Spleen (tissue), 11 donors: ENCODE measurements at regions not wholly inside any gene's neighbourhood (a gene's known extent, or its start where the extent isn't known, plus 50 kb on each side); places are given as distances from the start of the nearest gene placed in this dataset.
A peak's percentile ranks its signal among the peaks of the same experiment; 100 is the strongest.
"Not testable (repeated sequence)": the region's sequence is repeated elsewhere in the genome, so short reads cannot be mapped to it uniquely, and the experiment has no call there.

Source experiments
- DNase-seq: peaks from one replicate; pipeline ENCODE4 v3.0.0-alpha.2; 2020
- H3K27ac ChIP-seq, 8 donors: fragments of 200-600 bp; sonication (generic) in 7 of 8; 1 replicate in 4 of 8; 2 replicates in 4 of 8; pipeline versions ENCODE4 v1.5.0 to v1.8.0; 2016 to 2021; ENCODE audit warnings: inconsistent platforms in 4 of 8, mild to moderate bottlenecking in 4 of 8, moderate library complexity in 1 of 8
- H3K27me3 ChIP-seq, 7 donors: fragments of 200-600 bp; sonication (generic) in 6 of 7; replicated peaks in 1 of 7; 1 replicate in 4 of 7; 2 replicates in 3 of 7; pipeline versions ENCODE4 v1.5.0 to v1.8.0; 2016 to 2021; ENCODE audit warnings: inconsistent platforms in 3 of 7, mild to moderate bottlenecking in 1 of 7
- H3K36me3 ChIP-seq, 6 donors: fragments of 200-600 bp; sonication (generic) in 5 of 6; 1 replicate in 4 of 6; 2 replicates in 2 of 6; pipeline versions ENCODE4 v1.5.0 to v1.8.0; 2016 to 2021; ENCODE audit warnings: inconsistent platforms in 2 of 6
- H3K4me1 ChIP-seq, 6 donors: fragments of 200-600 bp; sonication (generic) in 5 of 6; 1 replicate in 3 of 6; 2 replicates in 3 of 6; pipeline versions ENCODE4 v1.5.0 to v1.8.0; 2016 to 2021; ENCODE audit warnings: inconsistent platforms in 3 of 6
- H3K4me3 ChIP-seq, 8 donors: fragments of 200-600 bp; sonication (generic) in 7 of 8; 1 replicate in 4 of 8; 2 replicates in 4 of 8; pipeline versions ENCODE4 v1.5.0 to v1.8.0; 2016 to 2021; ENCODE audit warnings: inconsistent platforms in 4 of 8, mild to moderate bottlenecking in 4 of 8, moderate library complexity in 2 of 8
- H3K9me3 ChIP-seq, 8 donors: fragments of 200-600 bp; sonication (generic) in 7 of 8; 1 replicate in 4 of 8; 2 replicates in 4 of 8; pipeline versions ENCODE4 v1.5.0 to v1.8.0; 2016 to 2021; ENCODE audit warnings: inconsistent platforms in 4 of 8
- CTCF ChIP-seq, 11 experiments: fragments of 200-600 bp in 7 of 11; fragments of 450-650 bp in 4 of 11; sonication (generic) in 4 of 11; IDR thresholded peaks in 8 of 11; conservative IDR thresholded peaks in 3 of 11; 1 replicate in 7 of 11; 2 replicates in 4 of 11; pipeline versions ENCODE4 v1.4.0 to v1.8.0; 2016 to 2021; ENCODE audit warnings: antibody characterized with exemption in 11 of 11, inconsistent platforms in 4 of 11, mild to moderate bottlenecking in 1 of 11
- POLR2A ChIP-seq, 3 donors: fragments of 450-650 bp; IDR thresholded peaks; one replicate each; pipeline ENCODE4 v1.5.1; 2017; ENCODE audit warnings: antibody characterized with exemption in 3 of 3, mild to moderate bottlenecking in 1 of 3
- POLR2AphosphoS5 ChIP-seq, 3 donors: sonication (generic); formaldehyde crosslinking; IDR thresholded peaks; one replicate each; pipeline ENCODE4 v1.5.1; 2017; ENCODE audit warnings: antibody characterized with exemption in 3 of 3
- WGBS, 5 donors: extraction: QIAGEN DNeasy Blood & Tissue Kit in 3 of 5; methylation state at CpG; one replicate each; pipeline versions ENCODE4 v1.1.5 to v1.1.7; 2013 to 2018; 5-methylcytosine and 5-hydroxymethylcytosine counted together
- intact Hi-C: fragments of 100-400 bp; cut with DNase I; formaldehyde crosslinking; loops from one replicate; pipeline ENCODE4 v1.15.0; 2023; ENCODE audit warnings: low total_unique reads
- donor health status: healthy with polysubstance abuse.
- donor health status: DM: no; HTN: no; CAD: no; lungs with moderate emphysema.
- donor health status: DM: no; HTN: no; CAD: no.
- donor health status: Bipolar disorder and iron deficiency.
- donor health status: healthy.
- donor health status: DM: no; HTN: no; CAD: no.
- donor health status: DM: yes; HTN: yes; CAD: no.

GRCh38 chr9:26502311-26502710 is 390.3 kb downstream of the CAAP1 start:
- Histone ChIP-seq H3K27ac (no peak overlapping the region), H3K27me3 (no peaks in the 10 kb centered on the region), H3K4me3 (no peak overlapping the region), H3K36me3 (no peaks in the 10 kb centered on the region), H3K9me3 (peaks cover 0 to 12% (median 5%) of the 10 kb centered on the region in 8 donors), H3K4me1 (no peaks in the 10 kb centered on the region)
- intact Hi-C loops: no loop called here
- 54 to 71% (median 69%) methylated on average over 3 of the region's 3 CpGs for WGBS, 5 donors
- no peak for DNase-seq
- no peak for TF ChIP-seq POLR2A (IDR thresholded peaks at IDR 0.05)
- no peak for TF ChIP-seq CTCF (IDR thresholded peaks at IDR 0.05 in 8 of 11, conservative IDR thresholded peaks at IDR 0.05 in 3 of 11)
- TF ChIP-seq POLR2AphosphoS5 (IDR thresholded peaks at IDR 0.05): no peak

- Histone ChIP-seq H3K27me3 (no peaks in the 10 kb centered on the region), H3K9me3 (peaks cover 0 to 12% (median 5%) of the 10 kb centered on the region in 8 donors), H3K4me3 (no peak overlapping the region), H3K4me1 (no peaks in the 10 kb centered on the region), H3K36me3 (no peaks in the 10 kb centered on the region), H3K27ac (no peak overlapping the region)
- intact Hi-C loops: no loop called here
- no peak for DNase-seq
- 48 to 74% (median 63%) methylated on average over 3 of the region's 3 CpGs for WGBS, 5 donors
- no peak for TF ChIP-seq POLR2AphosphoS5 (IDR thresholded peaks at IDR 0.05)
- no peak for TF ChIP-seq CTCF (IDR thresholded peaks at IDR 0.05 in 8 of 11, conservative IDR thresholded peaks at IDR 0.05 in 3 of 11)
- TF ChIP-seq POLR2A (IDR thresholded peaks at IDR 0.05): no peak
Observed at GRCh38 chr9:26500471-26500870, 392.1 kb downstream of the CAAP1 start.

- H3K27ac ChIP-seq, H3K4me1 ChIP-seq, intact Hi-C loops, H3K27me3 ChIP-seq, H3K36me3 ChIP-seq, H3K4me3 ChIP-seq: not testable (repeated sequence)
- peak; percentile 47 for DNase-seq
- H3K9me3 ChIP-seq: peaks cover 0 to 32% (median 19%) of the 10 kb centered on the region in 8 donors
- WGBS, 5 donors: 90 to 96% (median 92%) methylated on average over 36 to 59 of the region's 59 CpGs
Observed at GRCh38 chr9:26492608-26493521, 399.7 kb downstream of the CAAP1 start.

- H3K36me3 ChIP-seq, intact Hi-C loops, H3K4me1 ChIP-seq, H3K4me3 ChIP-seq, H3K27me3 ChIP-seq, H3K27ac ChIP-seq: not testable (repeated sequence)
- DNase-seq: peak; percentile 63
- H3K9me3 ChIP-seq: peaks cover 0 to 26% (median 16%) of the 10 kb centered on the region in 8 donors
- WGBS, 5 donors: 88 to 95% (median 93%) methylated on average over 18 to 35 of the region's 35 CpGs
Observed at GRCh38 chr9:26491922-26492607, 400.5 kb downstream of the CAAP1 start.

- Histone ChIP-seq H3K4me3 (no peak overlapping the region), H3K36me3 (no peaks in the 10 kb centered on the region), H3K27me3 (no peaks in the 10 kb centered on the region), H3K9me3 (peaks cover 0 to 15% (median 7%) of the 10 kb centered on the region in 8 donors), H3K27ac (no peak overlapping the region), H3K4me1 (no peaks in the 10 kb centered on the region)
- intact Hi-C loops: no loop called here
- DNase-seq: no peak
- TF ChIP-seq POLR2AphosphoS5 (IDR thresholded peaks at IDR 0.05) (no peak), CTCF (IDR thresholded peaks at IDR 0.05 in 8 of 11, conservative IDR thresholded peaks at IDR 0.05 in 3 of 11) (no peak), POLR2A (IDR thresholded peaks at IDR 0.05) (no peak)
- 90 to 96% (median 92%) methylated on average over 15 of the region's 15 CpGs for WGBS, 5 donors
Observed at GRCh38 chr9:26483991-26484390, 408.6 kb downstream of the CAAP1 start.
